ENCODE measurements at regions not wholly inside any gene's neighbourhood (a gene's known extent, or its start where the extent isn't known, plus 50 kb on each side); places are given as distances from the start of the nearest gene placed in this dataset.

- DNase-seq: no peak
These were observed 227.1 kb upstream of the ID2 start for GRCh38 chr2:8454797-8455196.

- DNase-seq: no peak
These were observed 226.4 kb upstream of the ID2 start for GRCh38 chr2:8455236-8456150.

GRCh38 chr2:8456151-8457091 lies 225.4 kb upstream of the ID2 start:
- peak; percentile 57 for DNase-seq

- peak; percentile 33 for DNase-seq
These were observed 224.8 kb upstream of the ID2 start for GRCh38 chr2:8457092-8457481.

- DNase-seq: peak; percentile 10
These were observed 224.0 kb upstream of the ID2 start for GRCh38 chr2:8457699-8458502.

- no peak for DNase-seq
These were observed 223.1 kb upstream of the ID2 start for GRCh38 chr2:8458503-8459459.

GRCh38 chr2:8459474-8459873 lies 222.4 kb upstream of the ID2 start:
- no peak for DNase-seq

- DNase-seq: no peak
These were observed 220.5 kb upstream of the ID2 start for GRCh38 chr2:8461341-8461740.

- no peak for DNase-seq
These were observed 219.6 kb upstream of the ID2 start for GRCh38 chr2:8462280-8462679.

GRCh38 chr2:8462899-8463648 lies 218.8 kb upstream of the ID2 start:
- DNase-seq: no peak

- DNase-seq: no peak
These were observed 216.3 kb upstream of the ID2 start for GRCh38 chr2:8465560-8465959.

- DNase-seq: no peak
These were observed 212.0 kb upstream of the ID2 start for GRCh38 chr2:8469709-8470493.

- peak; percentile 75 for DNase-seq
These were observed 209.1 kb upstream of the ID2 start for GRCh38 chr2:8472545-8473323.

- DNase-seq: no peak
These were observed 206.4 kb upstream of the ID2 start for GRCh38 chr2:8475349-8476031.

GRCh38 chr2:8477552-8478470 lies 204.0 kb upstream of the ID2 start:
- DNase-seq: peak; percentile 77

- DNase-seq: peak; percentile 33
These were observed 203.4 kb upstream of the ID2 start for GRCh38 chr2:8478471-8478793.

- peak; percentile 90 for DNase-seq
These were observed 202.6 kb upstream of the ID2 start for GRCh38 chr2:8479298-8479697.

- DNase-seq: no peak
These were observed 200.9 kb upstream of the ID2 start for GRCh38 chr2:8480915-8481314.

Data from hematopoietic multipotent progenitor cell treated with erythropoietin and hydrocortisone succinate and interleukin-3 and kit ligand, for 6 days (in vitro differentiated cells).